CD4-positive, alpha-beta T cell treated with Interleukin-17A for 4 hours (primary cell): ENCODE measurements at regions not wholly inside any gene's neighbourhood (a gene's known extent, or its start where the extent isn't known, plus 50 kb on each side); places are given as distances from the start of the nearest gene placed in this dataset.
"Not testable (repeated sequence)": the region's sequence is repeated elsewhere in the genome, so short reads cannot be mapped to it uniquely, and the experiment has no call there.

Experiments
- DNase-seq: peaks from one replicate; pipeline ENCODE4 v3.0.0-alpha.2; 2020; ENCODE audit warnings: mixed read lengths

DNA sequence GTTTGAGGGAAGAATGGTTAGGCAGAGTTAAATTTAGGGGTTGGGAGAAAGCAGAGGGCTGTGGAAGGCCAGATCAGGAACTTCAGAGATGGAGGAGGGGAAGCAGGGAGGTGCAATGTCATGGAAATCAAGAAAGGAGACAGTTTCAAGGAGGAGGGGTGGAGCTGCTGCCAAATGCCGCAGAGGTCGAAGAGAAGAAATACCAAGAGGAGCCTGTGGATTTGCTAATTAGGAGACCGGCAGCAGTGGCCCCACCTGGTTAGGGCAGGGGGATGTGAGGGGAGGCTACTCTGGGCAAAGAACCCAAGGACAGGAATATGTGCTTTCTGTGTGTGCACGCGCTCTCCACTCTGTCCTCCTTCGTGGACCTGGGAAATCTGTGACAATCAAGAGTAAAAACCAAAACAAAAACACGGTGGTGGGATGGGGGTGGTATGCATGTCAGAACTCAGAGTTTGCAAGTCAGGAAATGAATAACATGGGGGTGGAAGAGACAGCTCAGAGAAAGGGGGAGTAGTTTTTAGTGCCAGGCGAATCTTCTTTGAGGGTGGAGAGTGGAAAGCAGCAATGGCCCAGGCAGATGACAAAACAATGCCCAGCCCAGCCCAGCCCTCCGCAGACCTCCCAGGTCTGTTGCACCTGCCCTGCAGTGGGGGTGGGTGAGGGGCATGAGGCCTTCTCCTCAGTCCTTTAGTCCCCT, 102.9 kb upstream of the PAX2 start:
- no peak for DNase-seq

- no peak for DNase-seq
These were observed 100.3 kb upstream of the PAX2 start for GRCh38 chr10:100645091-100645490.

GRCh38 chr10:100645613-100646392, 99.6 kb upstream of the PAX2 start:
- no peak for DNase-seq

- no peak for DNase-seq
These were observed 97.5 kb upstream of the PAX2 start for GRCh38 chr10:100647928-100648327.

GRCh38 chr10:100650693-100651092, 94.7 kb upstream of the PAX2 start:
- no peak for DNase-seq

DNA sequence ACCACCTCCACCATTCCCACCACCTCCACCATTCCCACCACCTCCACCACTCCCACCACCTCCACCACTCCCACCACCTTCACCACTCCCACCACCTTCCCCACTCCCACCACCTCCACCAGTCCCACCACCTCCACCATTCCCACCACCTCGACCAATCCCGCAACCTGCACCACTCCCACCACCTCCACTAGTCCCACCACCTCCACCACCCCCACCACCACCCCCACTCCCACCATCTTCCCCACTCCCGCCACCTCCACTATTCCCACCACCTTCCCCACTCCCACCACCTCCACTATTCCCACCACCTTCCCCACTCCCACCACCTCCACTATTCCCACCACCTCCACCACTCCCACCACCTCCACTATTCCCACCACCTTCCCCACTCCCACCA, 94.3 kb upstream of the PAX2 start:
- DNase-seq, result not testable (repeated sequence)

DNA sequence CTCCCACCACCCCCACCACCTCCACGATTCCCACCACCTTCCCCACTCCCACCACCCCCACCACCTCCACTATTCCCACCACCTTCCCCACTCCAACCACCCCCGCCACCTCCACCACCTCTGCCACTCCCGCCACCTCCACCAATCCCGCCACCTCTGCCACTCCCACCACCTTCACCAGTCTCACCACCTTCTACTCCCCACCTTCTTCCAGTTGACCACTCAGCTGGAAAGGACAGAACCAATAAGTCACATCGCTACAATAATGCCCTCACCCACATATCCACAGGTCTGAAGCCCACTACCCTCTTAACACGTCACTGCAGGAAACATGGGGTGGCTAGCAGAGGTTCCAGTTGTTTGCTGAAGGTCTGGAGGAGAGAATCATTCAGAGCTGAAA, 93.5 kb upstream of the PAX2 start:
- no peak for DNase-seq

DNA sequence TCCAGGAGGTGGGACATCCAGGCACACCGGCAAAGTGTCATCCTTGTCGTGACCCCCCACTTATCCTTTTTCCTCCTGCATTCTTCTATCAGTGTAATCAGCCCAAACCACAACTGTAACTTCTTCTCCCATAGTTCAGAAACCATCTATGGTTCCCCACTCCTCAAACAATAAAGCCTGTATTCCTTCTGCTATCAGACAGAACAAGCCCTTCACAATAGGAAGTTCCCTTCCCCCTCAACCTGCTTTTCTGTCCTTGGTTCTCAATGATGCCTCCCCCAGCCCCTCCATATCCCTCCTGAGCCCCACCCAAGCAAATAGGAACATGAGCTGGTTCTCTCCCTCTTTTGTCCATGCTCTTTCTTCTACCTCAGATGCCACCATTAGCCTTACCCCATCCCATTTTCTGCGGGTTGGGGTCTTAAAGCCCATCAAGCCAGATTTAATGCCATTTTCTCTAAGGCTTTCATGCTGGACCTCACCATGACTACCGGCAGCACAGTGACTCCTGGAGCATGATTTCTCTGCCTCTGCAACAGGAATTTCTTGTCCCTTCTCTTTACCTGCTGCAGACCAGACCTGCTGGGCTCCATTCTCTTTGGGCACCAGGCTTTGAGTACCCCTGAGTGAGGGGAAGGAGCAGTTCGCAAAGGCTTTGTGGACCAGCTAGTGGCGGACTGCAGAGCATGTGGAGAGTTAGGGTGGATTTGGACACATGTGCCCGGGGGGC, 92.8 kb upstream of the PAX2 start:
- no peak for DNase-seq

GRCh38 chr10:100653238-100653956, 92.0 kb upstream of the PAX2 start:
- no peak for DNase-seq

GRCh38 chr10:100653957-100654781, 91.2 kb upstream of the PAX2 start:
- peak; percentile 34 for DNase-seq

- DNase-seq, result peak; percentile 32
These were observed 90.5 kb upstream of the PAX2 start for GRCh38 chr10:100654782-100655325.

DNA sequence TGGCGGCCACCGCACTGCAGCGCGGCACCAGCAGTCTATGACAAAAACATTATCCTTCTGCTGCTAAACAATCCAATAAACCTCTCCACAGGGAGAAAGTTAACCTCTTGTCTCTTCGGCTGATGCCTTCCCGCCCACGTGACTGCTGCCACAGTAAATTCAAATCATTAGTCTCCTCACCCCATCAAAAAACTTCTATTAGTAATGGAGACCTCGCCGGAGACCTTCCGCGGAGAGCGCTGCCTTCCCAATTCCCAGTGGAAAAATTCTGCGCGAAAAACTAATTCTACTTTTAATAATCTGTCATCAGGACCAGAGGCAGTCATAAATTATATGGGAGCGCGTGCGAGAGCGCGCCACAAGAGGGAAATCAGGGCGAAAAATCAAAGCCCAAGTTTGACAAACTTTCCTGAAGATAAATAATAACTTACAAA, 90.0 kb upstream of the PAX2 start:
- DNase-seq, result no peak

DNA sequence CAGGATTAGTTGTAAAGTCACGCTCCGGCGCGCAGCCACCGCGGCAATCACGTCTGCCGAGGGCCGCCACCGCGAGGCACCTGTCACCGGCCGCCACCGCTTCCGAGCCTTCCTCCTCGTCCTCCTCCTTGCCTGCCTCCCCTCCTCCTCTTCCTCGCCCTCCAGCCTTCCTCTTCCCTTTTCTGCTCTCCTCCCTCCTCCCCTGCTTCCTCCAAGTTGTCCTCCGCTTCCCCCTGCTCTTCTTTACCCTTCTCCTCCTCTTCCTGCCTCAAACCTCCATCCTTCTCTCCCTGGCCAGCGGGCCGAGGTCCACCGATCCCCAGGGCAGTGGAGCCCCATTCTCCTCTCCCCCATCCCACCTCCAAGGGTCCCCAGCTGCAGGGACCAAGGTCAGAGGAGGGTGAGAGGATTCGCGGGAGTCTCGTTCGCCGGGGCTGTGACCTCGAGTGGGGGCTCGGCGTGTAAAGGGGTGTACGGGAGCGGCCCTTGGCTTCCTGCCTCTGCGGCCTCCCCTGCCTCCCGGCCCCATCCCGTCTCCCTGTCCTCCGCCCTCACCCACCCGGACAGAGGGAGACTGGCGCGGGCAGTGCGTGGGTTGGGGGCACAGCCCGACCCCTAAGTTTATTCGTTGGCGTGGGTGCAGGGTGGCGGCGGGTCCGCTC, 89.5 kb upstream of the PAX2 start:
- peak; percentile 15 for DNase-seq

DNA sequence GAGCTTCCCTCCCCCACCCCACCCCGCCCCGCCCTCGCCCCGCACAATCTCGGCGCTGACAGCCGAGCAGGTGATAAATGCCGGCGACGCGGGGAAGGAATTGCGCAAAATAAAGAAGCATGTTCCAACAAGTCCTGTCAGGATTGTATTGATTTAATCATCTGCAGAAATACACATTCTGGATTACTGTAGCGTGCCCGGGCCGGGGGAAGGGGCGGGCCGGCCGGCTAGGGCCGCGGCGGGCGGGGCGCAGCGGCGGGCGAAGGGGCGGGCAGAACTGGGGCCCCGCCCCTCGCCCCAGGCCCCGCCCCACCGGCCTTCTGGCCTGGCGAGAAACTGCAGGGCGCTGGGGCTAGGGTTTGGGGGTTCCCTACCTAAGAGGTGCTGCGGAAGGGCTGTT, 88.9 kb upstream of the PAX2 start:
- DNase-seq, result no peak

DNA sequence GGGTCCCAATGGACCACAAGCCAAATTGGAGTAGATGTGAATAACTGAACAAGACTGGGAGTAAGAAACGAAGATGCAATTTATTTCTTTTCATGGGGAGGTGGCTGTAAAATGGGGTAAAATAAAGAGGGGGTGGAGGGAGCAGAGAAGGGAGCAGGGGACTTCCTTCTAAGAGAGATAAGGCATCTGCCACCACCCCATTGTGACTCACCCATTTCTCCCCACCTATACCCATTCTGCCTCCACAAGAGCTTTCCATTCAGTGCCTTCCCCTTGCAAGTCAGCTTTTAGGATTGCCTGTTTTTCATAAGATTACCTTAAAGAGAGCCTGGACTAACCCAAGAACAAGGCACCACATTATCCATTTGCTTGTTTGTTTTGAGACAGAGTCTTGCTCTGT, 87.1 kb upstream of the PAX2 start:
- no peak for DNase-seq

DNA sequence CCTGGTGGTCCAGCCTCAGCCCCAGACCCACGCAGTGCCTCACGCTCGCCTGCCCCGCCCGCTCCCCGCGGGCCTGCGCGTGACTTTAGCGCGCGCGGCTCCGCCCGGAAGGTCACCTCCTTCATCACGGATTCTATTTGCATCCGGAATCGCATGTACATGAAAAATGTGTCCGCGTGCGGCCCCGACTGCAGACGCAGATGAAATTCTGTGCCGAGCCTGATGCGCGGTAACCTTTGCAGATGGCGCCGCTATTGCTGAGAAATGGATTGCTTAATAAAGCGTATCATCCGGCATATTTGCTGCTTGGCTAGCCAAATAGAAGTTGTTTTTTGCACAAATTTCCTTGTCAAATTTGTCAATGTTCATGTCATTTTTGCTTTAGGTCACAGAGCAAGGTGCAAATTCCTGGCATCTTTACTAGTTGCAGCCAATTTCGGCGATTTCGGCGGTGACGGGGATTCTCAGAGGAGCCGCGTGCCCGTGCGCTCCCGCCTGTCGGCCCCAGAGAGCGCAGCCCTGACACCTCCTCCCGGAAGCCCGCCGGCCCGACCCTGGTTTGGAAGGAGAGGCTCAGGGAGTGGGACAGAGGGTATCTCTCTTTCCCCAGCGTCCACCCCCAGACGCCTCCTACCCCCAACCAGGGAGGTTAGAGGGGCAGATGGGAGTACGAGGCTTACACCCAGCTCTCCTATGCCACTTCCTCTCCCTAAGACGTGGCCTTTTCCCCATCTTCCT, 85.9 kb upstream of the PAX2 start:
- no peak for DNase-seq

GRCh38 chr10:100660365-100660764, 85.0 kb upstream of the PAX2 start:
- DNase-seq, result no peak

GRCh38 chr10:100660945-100661344, 84.4 kb upstream of the PAX2 start:
- no peak for DNase-seq

GRCh38 chr10:100661520-100661919, 83.9 kb upstream of the PAX2 start:
- DNase-seq, result no peak

GRCh38 chr10:100662067-100662466, 83.3 kb upstream of the PAX2 start:
- no peak for DNase-seq
